ENCODE measurements at regions not wholly inside any gene's neighbourhood (a gene's known extent, or its start where the extent isn't known, plus 50 kb on each side); places are given as distances from the start of the nearest gene placed in this dataset.
"Not testable (repeated sequence)": the region's sequence is repeated elsewhere in the genome, so short reads cannot be mapped to it uniquely, and the experiment has no call there.

GRCh38 chr3:105982207-105982606 is 113.4 kb upstream of the CBLB start:
- no peak for DNase-seq

- no peak for DNase-seq
Observed at GRCh38 chr3:105984837-105985236, 116.0 kb upstream of the CBLB start.

- DNase-seq = not testable (repeated sequence)
Observed at GRCh38 chr3:105986343-105986742, 117.5 kb upstream of the CBLB start.

- no peak for DNase-seq
Observed at GRCh38 chr3:105987809-105988208, 119.0 kb upstream of the CBLB start.

GRCh38 chr3:105988540-105989212 is 119.9 kb upstream of the CBLB start:
- DNase-seq = no peak

GRCh38 chr3:105996781-105997180 is 128.0 kb upstream of the CBLB start:
- no peak for DNase-seq

- no peak for DNase-seq
Observed at GRCh38 chr3:105997466-105997799, 128.6 kb upstream of the CBLB start.

GRCh38 chr3:105997800-105998526 is 129.2 kb upstream of the CBLB start:
- no peak for DNase-seq

- DNase-seq = no peak
Observed at GRCh38 chr3:105999856-106000255, 131.0 kb upstream of the CBLB start.

GRCh38 chr3:106001923-106002322 is 133.1 kb upstream of the CBLB start:
- DNase-seq = no peak

GRCh38 chr3:106004137-106004681 is 135.4 kb upstream of the CBLB start:
- DNase-seq = no peak

GRCh38 chr3:106004826-106005225 is 136.0 kb upstream of the CBLB start:
- DNase-seq = no peak

- DNase-seq = no peak
Observed at GRCh38 chr3:106006001-106006400, 137.2 kb upstream of the CBLB start.

- DNase-seq = no peak
Observed at GRCh38 chr3:106006571-106006970, 137.8 kb upstream of the CBLB start.

- no peak for DNase-seq
Observed at GRCh38 chr3:106007512-106007911, 138.7 kb upstream of the CBLB start.

GRCh38 chr3:106008766-106009165 is 140.0 kb upstream of the CBLB start:
- DNase-seq = no peak

- DNase-seq = no peak
Observed at GRCh38 chr3:106010829-106011228, 142.0 kb upstream of the CBLB start.

GRCh38 chr3:106013971-106014370 is 145.2 kb upstream of the CBLB start:
- DNase-seq = no peak

- no peak for DNase-seq
Observed at GRCh38 chr3:106014518-106014917, 145.7 kb upstream of the CBLB start.

- DNase-seq = no peak
Observed at GRCh38 chr3:106014971-106015370, 146.2 kb upstream of the CBLB start.

GRCh38 chr3:106018102-106018501 is 149.3 kb upstream of the CBLB start:
- DNase-seq = no peak

GRCh38 chr3:106018929-106019550 is 150.2 kb upstream of the CBLB start:
- no peak for DNase-seq

GRCh38 chr3:106022913-106023312 is 154.1 kb upstream of the CBLB start:
- DNase-seq = no peak

GRCh38 chr3:106025151-106025722 is 156.4 kb upstream of the CBLB start:
- DNase-seq = no peak

Measured in NCI-H187 (cell line).